KMS-11 (cell line): ENCODE measurements at regions not wholly inside any gene's neighbourhood (a gene's known extent, or its start where the extent isn't known, plus 50 kb on each side); places are given as distances from the start of the nearest gene placed in this dataset.
A peak's percentile ranks its signal among the peaks of the same experiment; 100 is the strongest.

Source experiments
- H2AFZ ChIP-seq: fragments of 200-600 bp; sonication (generic); 2 replicates; pipeline ENCODE4 v1.6.1; 2016; ENCODE audit warnings: antibody characterized with exemption, mixed run types, low read depth
- H3K27ac ChIP-seq: fragments of 200-600 bp; sonication (generic); 2 replicates; pipeline ENCODE4 v1.6.1; 2016; ENCODE audit warnings: mild to moderate bottlenecking, mixed run types
- H3K27me3 ChIP-seq: fragments of 200-600 bp; sonication (generic); 2 replicates; pipeline ENCODE4 v1.6.1; 2017; ENCODE audit warnings: mild to moderate bottlenecking, low read depth, mixed run types, moderate library complexity; ENCODE audit not compliant: insufficient read depth
- H3K36me3 ChIP-seq: fragments of 200-600 bp; sonication (generic); 2 replicates; pipeline ENCODE4 v1.6.1; 2017; ENCODE audit warnings: mild to moderate bottlenecking, mixed run types; ENCODE audit not compliant: insufficient read depth
- H3K4me1 ChIP-seq: fragments of 200-600 bp; sonication (generic); 2 replicates; pipeline ENCODE4 v1.6.1; 2016; ENCODE audit warnings: mild to moderate bottlenecking, low read depth, mixed run types; ENCODE audit not compliant: poor library complexity, severe bottlenecking
- H3K4me2 ChIP-seq: fragments of 200-600 bp; sonication (generic); 2 replicates; pipeline ENCODE4 v1.7.0; 2016; ENCODE audit warnings: mild to moderate bottlenecking, mixed run types
- H3K4me3 ChIP-seq: fragments of 200-600 bp; sonication (generic); IDR thresholded peaks from 2 replicates; pipeline ENCODE4 v1.6.1; 2017; ENCODE audit warnings: low read depth, low read length, mixed read lengths; ENCODE audit not compliant: insufficient read depth
- H3K79me2 ChIP-seq: fragments of 200-600 bp; sonication (generic); 2 replicates; pipeline ENCODE4 v1.6.1; 2016; ENCODE audit warnings: low read depth, mixed run types; ENCODE audit not compliant: insufficient read depth
- H3K9ac ChIP-seq: fragments of 200-600 bp; sonication (generic); 2 replicates; pipeline ENCODE4 v1.6.1; 2016; ENCODE audit warnings: mild to moderate bottlenecking, mixed run types
- H4K20me1 ChIP-seq: fragments of 200-600 bp; sonication (generic); 2 replicates; pipeline ENCODE4 v1.6.1; 2016; ENCODE audit warnings: mild to moderate bottlenecking, mixed run types; ENCODE audit not compliant: insufficient read depth
- TF ChIP-seq, protein P1 (sequence below): fragments of 200-600 bp; sonication (generic); conservative IDR thresholded peaks from 2 replicates; pipeline ENCODE4 v1.6.1; 2017; ENCODE audit warnings: low read depth, mild to moderate bottlenecking, antibody characterized with exemption, low read length, moderate library complexity, mixed read lengths

DNA sequence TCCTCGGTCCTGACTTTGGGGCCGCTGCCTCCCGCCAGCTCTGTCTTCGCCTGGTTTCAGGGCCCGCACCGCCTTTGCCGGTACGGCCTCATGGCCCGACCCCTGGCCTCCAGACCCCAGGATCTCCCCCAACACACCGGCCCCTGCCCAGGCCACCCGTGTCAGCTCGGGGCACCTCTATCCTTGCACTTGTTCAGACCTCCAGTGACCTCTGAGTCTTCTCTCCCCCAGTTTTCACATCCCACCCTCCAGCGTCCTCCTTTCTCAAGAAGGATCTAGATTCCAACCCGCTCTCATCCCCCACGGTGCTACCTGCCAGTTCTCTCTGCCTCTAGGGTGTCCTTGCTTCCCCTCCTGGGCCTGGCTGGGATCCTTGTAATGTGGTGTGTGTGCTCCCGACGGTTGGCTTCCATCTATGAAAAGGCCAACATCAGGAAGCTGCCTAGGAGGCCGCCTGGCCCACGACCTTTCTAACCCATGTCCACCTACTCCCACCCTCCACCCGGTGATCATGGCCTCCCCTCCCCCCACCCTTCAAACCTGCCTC is 61.1 kb downstream of the SPATA31C2 start:
- H3K36me3 ChIP-seq: no peaks in the 10 kb centered on the region
- no peaks in the 10 kb centered on the region for H3K27me3 ChIP-seq
- peaks cover 32% of the 10 kb centered on the region for H3K4me1 ChIP-seq
- no peak overlapping the region for H3K4me3 ChIP-seq
- H2AFZ ChIP-seq: peak overlapping the region; percentile 80
- TF ChIP-seq, protein P1, sequence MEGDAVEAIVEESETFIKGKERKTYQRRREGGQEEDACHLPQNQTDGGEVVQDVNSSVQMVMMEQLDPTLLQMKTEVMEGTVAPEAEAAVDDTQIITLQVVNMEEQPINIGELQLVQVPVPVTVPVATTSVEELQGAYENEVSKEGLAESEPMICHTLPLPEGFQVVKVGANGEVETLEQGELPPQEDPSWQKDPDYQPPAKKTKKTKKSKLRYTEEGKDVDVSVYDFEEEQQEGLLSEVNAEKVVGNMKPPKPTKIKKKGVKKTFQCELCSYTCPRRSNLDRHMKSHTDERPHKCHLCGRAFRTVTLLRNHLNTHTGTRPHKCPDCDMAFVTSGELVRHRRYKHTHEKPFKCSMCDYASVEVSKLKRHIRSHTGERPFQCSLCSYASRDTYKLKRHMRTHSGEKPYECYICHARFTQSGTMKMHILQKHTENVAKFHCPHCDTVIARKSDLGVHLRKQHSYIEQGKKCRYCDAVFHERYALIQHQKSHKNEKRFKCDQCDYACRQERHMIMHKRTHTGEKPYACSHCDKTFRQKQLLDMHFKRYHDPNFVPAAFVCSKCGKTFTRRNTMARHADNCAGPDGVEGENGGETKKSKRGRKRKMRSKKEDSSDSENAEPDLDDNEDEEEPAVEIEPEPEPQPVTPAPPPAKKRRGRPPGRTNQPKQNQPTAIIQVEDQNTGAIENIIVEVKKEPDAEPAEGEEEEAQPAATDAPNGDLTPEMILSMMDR: no peak
- no peaks in the 10 kb centered on the region for H4K20me1 ChIP-seq
- peak overlapping the region; percentile 96 for H3K27ac ChIP-seq
- no peaks in the 10 kb centered on the region for H3K79me2 ChIP-seq
- peak overlapping the region; percentile 93 for H3K9ac ChIP-seq
- peak overlapping the region; percentile 99; the same call in 1 of the 2 replicates for H3K4me2 ChIP-seq

DNA sequence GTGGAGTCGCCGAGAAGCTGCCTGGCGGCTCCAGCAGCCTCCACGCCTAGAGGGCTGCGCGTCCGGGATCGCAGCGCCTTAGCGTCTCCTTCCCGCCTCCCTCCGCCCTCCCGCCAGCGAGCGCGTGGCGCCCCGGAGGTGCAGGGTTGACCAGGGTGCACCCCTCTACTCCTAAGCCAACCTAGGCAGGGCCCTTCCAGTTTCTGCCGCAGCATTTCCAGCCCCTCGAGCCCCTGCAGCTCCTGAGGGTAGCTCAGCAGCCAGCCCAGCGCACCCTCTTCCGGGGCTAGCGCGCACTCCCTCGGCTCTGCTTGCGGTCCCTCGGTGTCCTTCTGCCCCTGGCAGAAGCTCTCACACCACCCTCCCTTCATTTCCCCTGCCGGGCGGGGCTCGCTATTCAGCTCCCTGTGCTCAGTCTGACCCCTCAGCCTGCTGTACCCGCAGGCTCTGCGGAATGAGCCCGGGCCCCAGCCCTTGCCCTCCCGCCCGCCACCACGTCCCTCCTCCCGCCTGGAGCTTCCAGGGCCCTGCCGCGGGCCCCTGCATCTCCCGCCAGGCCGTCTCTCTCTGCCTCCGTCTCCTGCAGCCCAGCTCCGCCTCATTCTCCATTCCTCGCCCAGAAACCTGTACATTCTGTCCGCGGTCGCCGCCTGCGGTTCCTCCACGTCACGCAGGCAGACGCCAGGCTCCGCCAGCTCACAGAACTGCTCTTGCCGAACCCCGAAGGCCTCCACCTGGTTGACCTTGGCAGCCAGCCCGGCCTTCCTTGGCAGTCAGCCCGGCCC is 61.8 kb downstream of the SPATA31C2 start:
- Histone ChIP-seq H3K4me2 (peak overlapping the region; percentile 99), H3K27ac (peak overlapping the region; percentile 96)

DNA sequence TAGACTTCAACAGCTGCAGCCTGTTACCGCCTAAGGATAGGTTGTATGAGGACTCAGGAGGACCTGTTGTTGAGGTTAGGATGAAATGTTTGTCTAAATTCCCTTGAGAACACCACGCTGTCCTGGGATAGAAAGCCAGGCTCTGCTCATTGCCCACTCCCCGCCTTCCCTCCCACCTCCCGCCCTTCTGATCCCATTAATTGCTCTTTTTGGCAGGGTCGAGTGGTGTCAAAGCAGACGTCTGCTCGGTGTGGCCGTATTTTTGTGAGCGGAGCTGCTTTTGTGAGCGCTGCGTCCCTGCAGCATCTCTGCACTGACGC is 62.3 kb downstream of the SPATA31C2 start:
- H2AFZ ChIP-seq: peak overlapping the region; percentile 80
- H3K4me2 ChIP-seq: peak overlapping the region; percentile 99
- H3K9ac ChIP-seq: peak overlapping the region; percentile 93
- no peaks in the 10 kb centered on the region for H3K79me2 ChIP-seq
- TF ChIP-seq, protein P1: no peak
- no peak overlapping the region for H3K4me3 ChIP-seq
- H3K27ac ChIP-seq: peak overlapping the region; percentile 96
- H3K36me3 ChIP-seq: no peaks in the 10 kb centered on the region
- no peaks in the 10 kb centered on the region for H3K27me3 ChIP-seq
- no peaks in the 10 kb centered on the region for H4K20me1 ChIP-seq
- H3K4me1 ChIP-seq: peaks cover 32% of the 10 kb centered on the region

More for the DNA sequence above, 61.8 kb downstream of the SPATA31C2 start:
- no peaks in the 10 kb centered on the region for H3K36me3 ChIP-seq
- peak overlapping the region; percentile 80 for H2AFZ ChIP-seq
- H3K9ac ChIP-seq: peak overlapping the region; percentile 93
- peaks cover 32% of the 10 kb centered on the region for H3K4me1 ChIP-seq
- H3K4me3 ChIP-seq: no peak overlapping the region
- H3K27me3 ChIP-seq: no peaks in the 10 kb centered on the region
- no peaks in the 10 kb centered on the region for H4K20me1 ChIP-seq
- H3K79me2 ChIP-seq: no peaks in the 10 kb centered on the region
- TF ChIP-seq, protein P1: no peak

DNA sequence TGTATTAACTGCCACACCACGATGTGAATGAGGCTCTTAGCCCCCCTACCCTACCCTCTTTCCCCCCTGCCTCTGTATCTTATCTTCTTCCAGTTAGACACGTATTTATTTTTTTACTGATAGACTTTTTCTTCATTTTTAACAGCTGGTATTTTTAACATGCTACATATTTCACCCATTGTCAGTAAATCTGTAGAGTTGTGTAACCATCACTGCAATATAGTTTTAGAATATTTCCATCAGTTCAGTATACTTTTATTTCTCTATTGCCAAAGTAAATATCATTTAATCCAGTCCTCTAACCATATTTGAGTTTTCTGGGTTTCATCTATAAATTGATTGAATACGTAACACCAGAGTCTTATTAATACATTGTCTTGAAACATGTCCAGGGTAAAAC is 62.8 kb downstream of the SPATA31C2 start:
- no peaks in the 10 kb centered on the region for H3K27me3 ChIP-seq
- H3K4me3 ChIP-seq: no peak overlapping the region
- no peaks in the 10 kb centered on the region for H3K36me3 ChIP-seq
- H3K4me2 ChIP-seq: peak overlapping the region; percentile 99
- peaks cover 32% of the 10 kb centered on the region for H3K4me1 ChIP-seq
- no peaks in the 10 kb centered on the region for H3K79me2 ChIP-seq
- TF ChIP-seq, protein P1: no peak
- peak overlapping the region; percentile 96 for H3K27ac ChIP-seq
- peak overlapping the region; percentile 80 for H2AFZ ChIP-seq
- H4K20me1 ChIP-seq: no peaks in the 10 kb centered on the region
- H3K9ac ChIP-seq: peak overlapping the region; percentile 93; the same call in 1 of the 2 replicates
